NB4 (cell line): ENCODE measurements at regions not wholly inside any gene's neighbourhood (a gene's known extent, or its start where the extent isn't known, plus 50 kb on each side); places are given as distances from the start of the nearest gene placed in this dataset.

Experiments
- DNase-seq: peaks from one replicate; pipeline ENCODE4 v3.0.0; 2010; ENCODE audit warnings: low read depth
- H3K4me3 ChIP-seq: one replicate; pipeline ENCODE4 v1.5.1; 2011; ENCODE audit warnings: mild to moderate bottlenecking, low read depth, low read length, moderate library complexity
- MYC ChIP-seq: IDR thresholded peaks from 2 replicates; pipeline ENCODE4 v1.6.1; 2011; ENCODE audit warnings: low read depth, low read length
- POLR2A ChIP-seq: IDR thresholded peaks from 2 replicates; pipeline ENCODE4 v1.6.1; 2011; ENCODE audit warnings: mild to moderate bottlenecking; ENCODE audit not compliant: insufficient read length; ENCODE audit errors: extremely low read depth
- TF ChIP-seq, protein P1 (sequence below): IDR thresholded peaks from one replicate; pipeline ENCODE4 v1.5.1; 2012; ENCODE audit warnings: low read depth, low read length
- TF ChIP-seq, protein P2 (sequence below): IDR thresholded peaks from 2 replicates; pipeline ENCODE4 v1.6.1; 2011; ENCODE audit warnings: low read depth, low read length

- H3K4me3 ChIP-seq: no peak overlapping the region
- TF ChIP-seq MYC: no peak
- no peak for TF ChIP-seq POLR2A
- TF ChIP-seq, protein P1, sequence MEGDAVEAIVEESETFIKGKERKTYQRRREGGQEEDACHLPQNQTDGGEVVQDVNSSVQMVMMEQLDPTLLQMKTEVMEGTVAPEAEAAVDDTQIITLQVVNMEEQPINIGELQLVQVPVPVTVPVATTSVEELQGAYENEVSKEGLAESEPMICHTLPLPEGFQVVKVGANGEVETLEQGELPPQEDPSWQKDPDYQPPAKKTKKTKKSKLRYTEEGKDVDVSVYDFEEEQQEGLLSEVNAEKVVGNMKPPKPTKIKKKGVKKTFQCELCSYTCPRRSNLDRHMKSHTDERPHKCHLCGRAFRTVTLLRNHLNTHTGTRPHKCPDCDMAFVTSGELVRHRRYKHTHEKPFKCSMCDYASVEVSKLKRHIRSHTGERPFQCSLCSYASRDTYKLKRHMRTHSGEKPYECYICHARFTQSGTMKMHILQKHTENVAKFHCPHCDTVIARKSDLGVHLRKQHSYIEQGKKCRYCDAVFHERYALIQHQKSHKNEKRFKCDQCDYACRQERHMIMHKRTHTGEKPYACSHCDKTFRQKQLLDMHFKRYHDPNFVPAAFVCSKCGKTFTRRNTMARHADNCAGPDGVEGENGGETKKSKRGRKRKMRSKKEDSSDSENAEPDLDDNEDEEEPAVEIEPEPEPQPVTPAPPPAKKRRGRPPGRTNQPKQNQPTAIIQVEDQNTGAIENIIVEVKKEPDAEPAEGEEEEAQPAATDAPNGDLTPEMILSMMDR: no peak
- TF ChIP-seq, protein P2, sequence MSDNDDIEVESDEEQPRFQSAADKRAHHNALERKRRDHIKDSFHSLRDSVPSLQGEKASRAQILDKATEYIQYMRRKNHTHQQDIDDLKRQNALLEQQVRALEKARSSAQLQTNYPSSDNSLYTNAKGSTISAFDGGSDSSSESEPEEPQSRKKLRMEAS: no peak
- DNase-seq: no peak
Observed at GRCh38 chr3:106930086-106930485, 447.2 kb upstream of the CCDC54 start.

DNA sequence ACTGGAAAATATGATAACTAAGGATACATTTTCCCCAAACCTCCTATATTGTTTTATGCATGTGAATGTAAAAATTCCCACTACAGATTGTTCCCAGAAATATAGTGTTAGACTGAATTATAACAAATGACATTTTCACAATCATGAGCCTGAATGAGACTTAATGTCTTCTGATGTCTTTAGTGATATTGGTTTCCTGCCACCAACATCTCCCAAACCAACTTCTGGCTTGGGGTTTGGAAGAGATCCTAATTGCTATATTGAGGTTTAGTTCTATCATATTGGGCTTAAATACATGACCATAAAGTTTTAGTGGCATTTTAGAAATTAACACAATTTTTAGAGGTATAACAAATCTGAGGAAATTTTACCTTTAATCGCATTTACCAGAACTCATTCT lies 445.3 kb upstream of the CCDC54 start:
- TF ChIP-seq POLR2A (no peak), MYC (no peak)
- TF ChIP-seq, protein P2: no peak
- TF ChIP-seq, protein P1: no peak
- no peak overlapping the region for H3K4me3 ChIP-seq
- no peak for DNase-seq

DNA sequence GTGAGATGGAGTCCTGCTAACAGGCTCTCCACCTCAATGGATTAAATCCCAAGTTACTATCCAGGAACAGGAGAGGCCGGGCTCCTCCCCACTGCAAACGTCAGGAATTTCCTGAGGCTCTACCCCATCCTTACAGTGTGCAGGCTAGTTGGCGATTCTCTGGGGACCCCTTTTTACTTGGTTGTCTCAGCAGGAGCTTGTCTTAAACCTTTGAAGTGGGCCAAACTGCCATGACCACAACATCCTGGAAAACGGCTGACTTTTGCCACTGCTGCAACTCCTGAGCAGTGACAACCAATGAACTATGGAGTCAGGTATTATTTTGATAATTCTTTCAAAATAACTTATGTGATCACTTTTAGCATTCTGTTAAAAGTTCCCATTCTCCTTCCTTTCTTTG lies 440.9 kb upstream of the CCDC54 start:
- DNase-seq: peak; percentile 4
- TF ChIP-seq, protein P1: no peak
- no peak overlapping the region for H3K4me3 ChIP-seq

- no peak for DNase-seq
- no peak overlapping the region for H3K4me3 ChIP-seq
- TF ChIP-seq MYC: no peak
- TF ChIP-seq, protein P1: no peak
- TF ChIP-seq POLR2A: no peak
- TF ChIP-seq, protein P2: no peak
Observed at GRCh38 chr3:106942051-106942450, 435.2 kb upstream of the CCDC54 start.

DNA sequence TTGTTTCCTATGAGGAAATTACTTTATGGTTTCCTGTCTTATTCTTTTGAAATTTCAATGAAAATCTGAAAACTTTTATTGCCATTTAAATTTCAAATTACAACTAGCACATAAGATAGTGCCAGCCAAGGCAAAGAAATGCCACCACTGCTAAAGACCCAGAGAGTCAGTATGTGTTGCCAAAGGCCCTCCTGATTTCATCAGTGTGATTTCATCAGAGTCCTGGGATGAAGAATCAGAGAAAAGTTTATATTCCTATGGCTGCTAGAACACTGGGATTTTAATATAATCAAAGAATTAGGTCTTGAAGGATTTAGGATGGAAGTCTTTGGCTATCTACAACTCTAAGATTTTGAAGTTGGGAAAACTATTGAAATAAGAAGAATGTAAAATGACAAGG lies 434.2 kb upstream of the CCDC54 start:
- no peak for DNase-seq

GRCh38 chr3:106945435-106945834 lies 431.8 kb upstream of the CCDC54 start:
- TF ChIP-seq, protein P2: no peak
- TF ChIP-seq, protein P1: no peak
- TF ChIP-seq MYC: no peak
- TF ChIP-seq POLR2A: no peak
- no peak overlapping the region for H3K4me3 ChIP-seq
- DNase-seq: no peak

More for the DNA sequence above, 434.2 kb upstream of the CCDC54 start:
- no peak overlapping the region for H3K4me3 ChIP-seq
- TF ChIP-seq MYC: no peak

- TF ChIP-seq POLR2A (no peak), MYC (no peak)
- TF ChIP-seq, protein P2: no peak
- TF ChIP-seq, protein P1: no peak
- DNase-seq: no peak
- H3K4me3 ChIP-seq: no peak overlapping the region
Observed at GRCh38 chr3:106946866-106947265, 430.4 kb upstream of the CCDC54 start.
